K562 (cell line): ENCODE measurements at regions not wholly inside any gene's neighbourhood (a gene's known extent, or its start where the extent isn't known, plus 50 kb on each side); places are given as distances from the start of the nearest gene placed in this dataset.

Experiments
- MCM7 ChIP-seq, 2 experiments: fragments of 450-650 bp; IDR thresholded peaks; 2 replicates each; pipeline ENCODE4 v1.6.1; 2016 to 2018
- MYNN ChIP-seq, 2 experiments: sonication (generic); formaldehyde crosslinking in 1 of 2; IDR thresholded peaks; 2 replicates each; pipeline versions ENCODE4 v1.5.0 to v1.6.1; 2016 to 2020; ENCODE audit warnings: antibody characterized with exemption in 1 of 2, missing genetic modification reagents in 1 of 2
- TF ChIP-seq, protein P1 (sequence below): fragments of 200-600 bp; sonication (generic); IDR thresholded peaks from one replicate; pipeline ENCODE4 v1.6.1; 2012; ENCODE audit warnings: mild to moderate bottlenecking, low read depth, low read length, inconsistent platforms

DNA sequence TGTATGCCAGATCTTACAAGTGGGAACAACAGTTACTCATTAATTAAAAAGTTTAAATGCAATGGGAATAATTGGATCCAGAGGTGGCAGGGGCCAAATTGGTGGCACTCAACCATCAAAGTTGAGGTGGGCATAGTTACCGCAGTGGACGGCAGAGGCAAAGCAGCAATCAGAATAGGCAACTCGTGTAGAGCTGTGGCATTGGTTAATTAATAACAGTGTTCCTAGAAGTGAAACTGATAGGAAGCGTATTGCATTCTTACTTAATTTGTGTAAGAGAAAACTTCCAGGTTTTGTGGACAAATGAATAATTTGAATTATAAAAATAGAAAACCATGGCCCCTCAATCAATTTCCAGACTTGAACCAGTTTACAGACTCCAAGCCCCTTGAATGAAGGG, 1068.2 kb upstream of the ACVR2A start (continued):
- TF ChIP-seq, protein P1, sequence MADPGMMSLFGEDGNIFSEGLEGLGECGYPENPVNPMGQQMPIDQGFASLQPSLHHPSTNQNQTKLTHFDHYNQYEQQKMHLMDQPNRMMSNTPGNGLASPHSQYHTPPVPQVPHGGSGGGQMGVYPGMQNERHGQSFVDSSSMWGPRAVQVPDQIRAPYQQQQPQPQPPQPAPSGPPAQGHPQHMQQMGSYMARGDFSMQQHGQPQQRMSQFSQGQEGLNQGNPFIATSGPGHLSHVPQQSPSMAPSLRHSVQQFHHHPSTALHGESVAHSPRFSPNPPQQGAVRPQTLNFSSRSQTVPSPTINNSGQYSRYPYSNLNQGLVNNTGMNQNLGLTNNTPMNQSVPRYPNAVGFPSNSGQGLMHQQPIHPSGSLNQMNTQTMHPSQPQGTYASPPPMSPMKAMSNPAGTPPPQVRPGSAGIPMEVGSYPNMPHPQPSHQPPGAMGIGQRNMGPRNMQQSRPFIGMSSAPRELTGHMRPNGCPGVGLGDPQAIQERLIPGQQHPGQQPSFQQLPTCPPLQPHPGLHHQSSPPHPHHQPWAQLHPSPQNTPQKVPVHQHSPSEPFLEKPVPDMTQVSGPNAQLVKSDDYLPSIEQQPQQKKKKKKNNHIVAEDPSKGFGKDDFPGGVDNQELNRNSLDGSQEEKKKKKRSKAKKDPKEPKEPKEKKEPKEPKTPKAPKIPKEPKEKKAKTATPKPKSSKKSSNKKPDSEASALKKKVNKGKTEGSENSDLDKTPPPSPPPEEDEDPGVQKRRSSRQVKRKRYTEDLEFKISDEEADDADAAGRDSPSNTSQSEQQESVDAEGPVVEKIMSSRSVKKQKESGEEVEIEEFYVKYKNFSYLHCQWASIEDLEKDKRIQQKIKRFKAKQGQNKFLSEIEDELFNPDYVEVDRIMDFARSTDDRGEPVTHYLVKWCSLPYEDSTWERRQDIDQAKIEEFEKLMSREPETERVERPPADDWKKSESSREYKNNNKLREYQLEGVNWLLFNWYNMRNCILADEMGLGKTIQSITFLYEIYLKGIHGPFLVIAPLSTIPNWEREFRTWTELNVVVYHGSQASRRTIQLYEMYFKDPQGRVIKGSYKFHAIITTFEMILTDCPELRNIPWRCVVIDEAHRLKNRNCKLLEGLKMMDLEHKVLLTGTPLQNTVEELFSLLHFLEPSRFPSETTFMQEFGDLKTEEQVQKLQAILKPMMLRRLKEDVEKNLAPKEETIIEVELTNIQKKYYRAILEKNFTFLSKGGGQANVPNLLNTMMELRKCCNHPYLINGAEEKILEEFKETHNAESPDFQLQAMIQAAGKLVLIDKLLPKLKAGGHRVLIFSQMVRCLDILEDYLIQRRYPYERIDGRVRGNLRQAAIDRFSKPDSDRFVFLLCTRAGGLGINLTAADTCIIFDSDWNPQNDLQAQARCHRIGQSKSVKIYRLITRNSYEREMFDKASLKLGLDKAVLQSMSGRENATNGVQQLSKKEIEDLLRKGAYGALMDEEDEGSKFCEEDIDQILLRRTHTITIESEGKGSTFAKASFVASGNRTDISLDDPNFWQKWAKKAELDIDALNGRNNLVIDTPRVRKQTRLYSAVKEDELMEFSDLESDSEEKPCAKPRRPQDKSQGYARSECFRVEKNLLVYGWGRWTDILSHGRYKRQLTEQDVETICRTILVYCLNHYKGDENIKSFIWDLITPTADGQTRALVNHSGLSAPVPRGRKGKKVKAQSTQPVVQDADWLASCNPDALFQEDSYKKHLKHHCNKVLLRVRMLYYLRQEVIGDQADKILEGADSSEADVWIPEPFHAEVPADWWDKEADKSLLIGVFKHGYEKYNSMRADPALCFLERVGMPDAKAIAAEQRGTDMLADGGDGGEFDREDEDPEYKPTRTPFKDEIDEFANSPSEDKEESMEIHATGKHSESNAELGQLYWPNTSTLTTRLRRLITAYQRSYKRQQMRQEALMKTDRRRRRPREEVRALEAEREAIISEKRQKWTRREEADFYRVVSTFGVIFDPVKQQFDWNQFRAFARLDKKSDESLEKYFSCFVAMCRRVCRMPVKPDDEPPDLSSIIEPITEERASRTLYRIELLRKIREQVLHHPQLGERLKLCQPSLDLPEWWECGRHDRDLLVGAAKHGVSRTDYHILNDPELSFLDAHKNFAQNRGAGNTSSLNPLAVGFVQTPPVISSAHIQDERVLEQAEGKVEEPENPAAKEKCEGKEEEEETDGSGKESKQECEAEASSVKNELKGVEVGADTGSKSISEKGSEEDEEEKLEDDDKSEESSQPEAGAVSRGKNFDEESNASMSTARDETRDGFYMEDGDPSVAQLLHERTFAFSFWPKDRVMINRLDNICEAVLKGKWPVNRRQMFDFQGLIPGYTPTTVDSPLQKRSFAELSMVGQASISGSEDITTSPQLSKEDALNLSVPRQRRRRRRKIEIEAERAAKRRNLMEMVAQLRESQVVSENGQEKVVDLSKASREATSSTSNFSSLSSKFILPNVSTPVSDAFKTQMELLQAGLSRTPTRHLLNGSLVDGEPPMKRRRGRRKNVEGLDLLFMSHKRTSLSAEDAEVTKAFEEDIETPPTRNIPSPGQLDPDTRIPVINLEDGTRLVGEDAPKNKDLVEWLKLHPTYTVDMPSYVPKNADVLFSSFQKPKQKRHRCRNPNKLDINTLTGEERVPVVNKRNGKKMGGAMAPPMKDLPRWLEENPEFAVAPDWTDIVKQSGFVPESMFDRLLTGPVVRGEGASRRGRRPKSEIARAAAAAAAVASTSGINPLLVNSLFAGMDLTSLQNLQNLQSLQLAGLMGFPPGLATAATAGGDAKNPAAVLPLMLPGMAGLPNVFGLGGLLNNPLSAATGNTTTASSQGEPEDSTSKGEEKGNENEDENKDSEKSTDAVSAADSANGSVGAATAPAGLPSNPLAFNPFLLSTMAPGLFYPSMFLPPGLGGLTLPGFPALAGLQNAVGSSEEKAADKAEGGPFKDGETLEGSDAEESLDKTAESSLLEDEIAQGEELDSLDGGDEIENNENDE, result no peak
- no peak for TF ChIP-seq MCM7 (IDR thresholded peaks at IDR 0.05)
- no peak for TF ChIP-seq MYNN (IDR thresholded peaks at IDR 0.05)
- no peak for TF ChIP-seq MYNN (CRISPR knock-in tag; IDR thresholded peaks at IDR 0.05)
- TF ChIP-seq, all 486 proteins: peak for 0
